ENCODE measurements at regions not wholly inside any gene's neighbourhood (a gene's known extent, or its start where the extent isn't known, plus 50 kb on each side); places are given as distances from the start of the nearest gene placed in this dataset.

DNA sequence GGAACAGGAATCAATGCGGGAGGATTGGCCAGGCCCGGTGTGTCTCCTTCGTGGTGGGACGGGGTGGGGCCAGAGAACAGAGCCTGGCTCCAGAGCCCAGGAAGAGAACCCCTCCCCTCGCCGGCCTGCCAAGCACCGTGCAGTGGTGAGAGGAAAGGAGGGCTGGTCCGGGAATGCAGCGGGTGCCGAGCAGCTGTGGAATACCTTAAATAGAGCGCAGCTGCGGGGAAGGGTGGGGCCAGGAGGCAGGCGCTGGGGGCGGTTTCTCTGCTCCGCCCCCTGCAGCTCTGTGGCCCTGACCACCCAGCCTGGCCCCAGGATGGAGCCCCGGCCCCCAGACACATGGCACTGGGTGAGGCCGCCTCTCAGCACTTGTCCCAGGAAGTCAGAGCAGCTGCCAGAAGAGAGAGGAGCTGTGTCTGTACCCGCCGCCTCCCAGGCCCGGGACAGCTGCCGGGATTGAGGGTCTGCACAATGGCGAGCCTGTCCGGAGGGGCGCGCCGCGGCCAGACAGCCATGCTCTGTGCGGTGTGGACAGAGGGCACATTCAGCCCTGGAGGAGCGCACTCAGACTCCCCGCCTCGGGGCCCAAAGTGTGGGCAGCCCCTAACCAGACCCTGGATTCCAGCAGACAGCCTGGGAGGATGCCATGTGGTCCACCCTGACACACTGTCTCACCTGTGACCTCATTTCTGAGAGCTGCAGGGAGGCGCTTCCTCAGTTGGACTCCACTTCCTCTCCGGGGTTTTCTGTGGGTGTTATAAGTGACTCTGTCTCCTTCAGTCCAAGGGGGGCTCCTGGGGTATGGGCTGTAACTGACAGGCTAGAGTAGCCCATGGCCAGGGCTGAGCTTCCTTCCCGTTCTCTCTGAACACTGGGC is 268.8 kb downstream of the SEC14L1 start:
- TF ChIP-seq, protein P1, sequence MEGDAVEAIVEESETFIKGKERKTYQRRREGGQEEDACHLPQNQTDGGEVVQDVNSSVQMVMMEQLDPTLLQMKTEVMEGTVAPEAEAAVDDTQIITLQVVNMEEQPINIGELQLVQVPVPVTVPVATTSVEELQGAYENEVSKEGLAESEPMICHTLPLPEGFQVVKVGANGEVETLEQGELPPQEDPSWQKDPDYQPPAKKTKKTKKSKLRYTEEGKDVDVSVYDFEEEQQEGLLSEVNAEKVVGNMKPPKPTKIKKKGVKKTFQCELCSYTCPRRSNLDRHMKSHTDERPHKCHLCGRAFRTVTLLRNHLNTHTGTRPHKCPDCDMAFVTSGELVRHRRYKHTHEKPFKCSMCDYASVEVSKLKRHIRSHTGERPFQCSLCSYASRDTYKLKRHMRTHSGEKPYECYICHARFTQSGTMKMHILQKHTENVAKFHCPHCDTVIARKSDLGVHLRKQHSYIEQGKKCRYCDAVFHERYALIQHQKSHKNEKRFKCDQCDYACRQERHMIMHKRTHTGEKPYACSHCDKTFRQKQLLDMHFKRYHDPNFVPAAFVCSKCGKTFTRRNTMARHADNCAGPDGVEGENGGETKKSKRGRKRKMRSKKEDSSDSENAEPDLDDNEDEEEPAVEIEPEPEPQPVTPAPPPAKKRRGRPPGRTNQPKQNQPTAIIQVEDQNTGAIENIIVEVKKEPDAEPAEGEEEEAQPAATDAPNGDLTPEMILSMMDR (IDR thresholded peaks at IDR 0.05), result no peak
- no peak for TF ChIP-seq POLR2A (IDR thresholded peaks at IDR 0.05)

Measured in stomach (tissue), 4 donors.